WTC11 (cell line): ENCODE measurements at regions not wholly inside any gene's neighbourhood (a gene's known extent, or its start where the extent isn't known, plus 50 kb on each side); places are given as distances from the start of the nearest gene placed in this dataset.

Experiments
- ATAC-seq: fragments of 200-7000 bp; cut with Tn5 transposase; 2 replicates; pipeline ENCODE4 v1.10.0; 2021; ENCODE audit warnings: mild to moderate bottlenecking, moderate library complexity
- CTCF ChIA-PET: fragments of 300-600 bp; sonication (Branson Sonifier 250); formaldehyde crosslinking; loops from one replicate; lab custom pipeline; 2021; ENCODE audit warnings: antibody characterized with exemption; lab: Charles Lee
- POLR2A ChIA-PET: fragments of 350-600 bp; sonication (Branson Sonifier 250); formaldehyde crosslinking; loops from one replicate; lab custom pipeline; 2021; ENCODE audit warnings: antibody characterized with exemption; lab: Charles Lee
- DNase-seq: peaks from one replicate; pipeline ENCODE4 v3.0.0; 2021; ENCODE audit warnings: low spot score
- H3K27ac Mint-ChIP-seq: 2 replicates; pipeline ENCODE4 v1.8.0; 2021; ENCODE audit warnings: mixed read lengths
- H3K27me3 Mint-ChIP-seq: 2 replicates; pipeline ENCODE4 v1.8.0; 2021; ENCODE audit warnings: low read depth, mild to moderate bottlenecking, moderate library complexity, mixed read lengths
- H3K36me3 Mint-ChIP-seq: 2 replicates; pipeline ENCODE4 v1.8.0; 2021; ENCODE audit warnings: mixed read lengths
- H3K4me1 Mint-ChIP-seq: 2 replicates; pipeline ENCODE4 v1.8.0; 2022; ENCODE audit warnings: mixed read lengths
- H3K4me3 Mint-ChIP-seq: 2 replicates; pipeline ENCODE4 v1.8.0; 2021; ENCODE audit warnings: mild to moderate bottlenecking, moderate library complexity, mixed read lengths
- H3K9me3 Mint-ChIP-seq: 2 replicates; pipeline ENCODE4 v1.8.0; 2021; ENCODE audit warnings: mixed read lengths
- ATF1 ChIP-seq: sonication (generic); formaldehyde crosslinking; IDR thresholded peaks from 2 replicates; pipeline ENCODE4 v1.8.1; 2023; ENCODE audit warnings: mild to moderate bottlenecking, moderate library complexity, missing genetic modification reagents
- CREB1 ChIP-seq: sonication (generic); formaldehyde crosslinking; IDR thresholded peaks from 2 replicates; pipeline ENCODE4 v1.8.0; 2023; ENCODE audit warnings: mild to moderate bottlenecking, missing genetic modification reagents
- ELF4 ChIP-seq: sonication (generic); formaldehyde crosslinking; IDR thresholded peaks from 2 replicates; pipeline ENCODE4 v1.8.1; 2022; ENCODE audit warnings: low read depth, mild to moderate bottlenecking, moderate library complexity, missing genetic modification reagents
- FOXK1 ChIP-seq: sonication (generic); formaldehyde crosslinking; IDR thresholded peaks from 2 replicates; pipeline ENCODE4 v1.8.0; 2022; ENCODE audit warnings: mild to moderate bottlenecking, moderate library complexity, missing genetic modification reagents
- GABPB1 ChIP-seq: sonication (generic); formaldehyde crosslinking; IDR thresholded peaks from 2 replicates; pipeline ENCODE4 v1.8.1; 2023; ENCODE audit warnings: mild to moderate bottlenecking, missing genetic modification reagents
- GTF2I ChIP-seq: fragments of 250-450 bp; sonication (Bioruptor Pico); conservative IDR thresholded peaks from 2 replicates; pipeline ENCODE4 v1.4.0; 2021; ENCODE audit warnings: mild to moderate bottlenecking
- HMGA2 ChIP-seq: fragments of 250-450 bp; sonication (Bioruptor Pico); IDR thresholded peaks from 2 replicates; pipeline ENCODE4 v1.4.0; 2021; ENCODE audit warnings: mild to moderate bottlenecking, moderate library complexity
- JUN ChIP-seq: sonication (generic); formaldehyde crosslinking; IDR thresholded peaks from 2 replicates; pipeline ENCODE4 v1.8.0; 2023; ENCODE audit warnings: mild to moderate bottlenecking, missing genetic modification reagents
- KAT7 ChIP-seq: sonication (generic); formaldehyde crosslinking; IDR thresholded peaks from 2 replicates; pipeline ENCODE4 v1.8.1; 2023; ENCODE audit warnings: missing genetic modification reagents, mild to moderate bottlenecking, borderline replicate concordance
- MXD4 ChIP-seq: fragments of 250-450 bp; sonication (Bioruptor Pico); IDR thresholded peaks from 2 replicates; pipeline ENCODE4 v1.8.0; 2021; ENCODE audit warnings: mild to moderate bottlenecking, moderate library complexity, borderline replicate concordance
- NR1H2 ChIP-seq: sonication (generic); formaldehyde crosslinking; IDR thresholded peaks from 2 replicates; pipeline ENCODE4 v1.9.0; 2021; ENCODE audit warnings: mild to moderate bottlenecking, moderate library complexity, missing genetic modification reagents
- NR2C2 ChIP-seq: sonication (generic); formaldehyde crosslinking; IDR thresholded peaks from 2 replicates; pipeline ENCODE4 v1.8.0; 2022; ENCODE audit warnings: mild to moderate bottlenecking, missing genetic modification reagents
- OVOL2 ChIP-seq: fragments of 250-450 bp; sonication (Bioruptor Pico); IDR thresholded peaks from 2 replicates; pipeline ENCODE4 v1.9.0; 2021; ENCODE audit warnings: mild to moderate bottlenecking, borderline replicate concordance
- SMAD3 ChIP-seq: sonication (generic); formaldehyde crosslinking; IDR thresholded peaks from 2 replicates; pipeline ENCODE4 v1.8.0; 2022; ENCODE audit warnings: missing genetic modification reagents, mild to moderate bottlenecking, borderline replicate concordance
- SP1 ChIP-seq: sonication (generic); formaldehyde crosslinking; conservative IDR thresholded peaks from 2 replicates; pipeline ENCODE4 v1.8.1; 2022; ENCODE audit warnings: missing genetic modification reagents
- TEAD1 ChIP-seq: sonication (generic); formaldehyde crosslinking; IDR thresholded peaks from 2 replicates; pipeline ENCODE4 v1.8.0; 2022; ENCODE audit warnings: mild to moderate bottlenecking, missing genetic modification reagents
- TP53 ChIP-seq: sonication (generic); formaldehyde crosslinking; IDR thresholded peaks from 2 replicates; pipeline ENCODE4 v1.8.1; 2023; ENCODE audit warnings: mild to moderate bottlenecking, missing genetic modification reagents
- ZNF121 ChIP-seq: sonication (generic); formaldehyde crosslinking; IDR thresholded peaks from 2 replicates; pipeline ENCODE4 v1.8.0; 2023; ENCODE audit warnings: missing genetic modification reagents
- ZNF423 ChIP-seq: fragments of 250-450 bp; sonication (Bioruptor Pico); IDR thresholded peaks from 2 replicates; pipeline ENCODE4 v2.1.2; 2022; ENCODE audit warnings: mild to moderate bottlenecking, moderate library complexity
- TF ChIP-seq, protein P1 (sequence below): sonication (generic); formaldehyde crosslinking; IDR thresholded peaks from 2 replicates; pipeline ENCODE4 v1.8.1; 2023; ENCODE audit warnings: mild to moderate bottlenecking, missing genetic modification reagents
- TF ChIP-seq, protein P2 (sequence below): sonication (generic); formaldehyde crosslinking; IDR thresholded peaks from 2 replicates; pipeline ENCODE4 v1.8.1; 2023; ENCODE audit warnings: mild to moderate bottlenecking, missing genetic modification reagents, borderline replicate concordance
- TF ChIP-seq, protein P3 (sequence below): sonication (generic); formaldehyde crosslinking; IDR thresholded peaks from 2 replicates; pipeline ENCODE4 v1.8.1; 2022; ENCODE audit warnings: missing genetic modification reagents, borderline replicate concordance
- TF ChIP-seq, protein P4 (sequence below): sonication (generic); formaldehyde crosslinking; IDR thresholded peaks from 2 replicates; pipeline ENCODE4 v1.8.0; 2022; ENCODE audit warnings: mild to moderate bottlenecking, missing genetic modification reagents

DNA sequence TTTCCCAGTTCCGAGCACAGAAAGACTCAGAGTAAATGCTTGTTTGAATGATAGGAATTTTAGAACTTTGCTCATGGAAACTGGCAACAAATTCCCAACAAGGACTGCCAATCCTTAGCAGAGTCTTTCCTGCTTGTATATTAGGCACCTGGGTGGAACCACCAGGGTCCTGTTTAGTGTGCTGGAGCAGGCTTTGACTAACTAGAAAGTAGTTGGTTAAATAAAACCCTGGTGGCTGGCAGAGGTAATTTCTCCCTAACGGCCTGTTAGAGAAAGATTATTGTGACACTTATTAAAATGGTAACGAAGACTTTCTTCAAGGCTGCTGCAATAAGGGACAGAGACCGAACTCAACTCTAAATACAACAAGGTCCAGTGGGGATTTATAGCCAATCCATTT, 103.6 kb upstream of the TEX13D start (continued):
- TF ChIP-seq GTF2I (CRISPR knock-in tag) (no peak), TP53 (CRISPR knock-in tag) (no peak), FOXK1 (CRISPR knock-in tag) (no peak)

DNA sequence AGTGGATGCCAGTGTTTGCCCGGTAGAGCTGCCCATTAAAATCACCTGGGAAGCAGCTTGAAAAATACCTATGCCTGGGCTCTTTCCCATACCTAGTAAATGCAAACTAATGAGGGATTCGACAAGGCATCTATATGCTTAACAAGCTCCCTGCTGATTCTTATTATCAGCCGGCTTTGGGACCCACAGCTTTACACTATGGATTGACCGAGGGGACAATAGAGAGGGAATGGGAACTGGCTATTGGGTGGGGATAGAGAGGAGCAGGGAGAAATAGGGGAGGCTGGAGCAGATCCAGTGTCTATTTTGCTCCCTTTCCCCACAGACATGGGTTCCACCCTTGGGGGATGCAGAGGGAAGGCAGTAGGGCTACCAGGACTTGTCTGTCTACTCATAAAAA, 103.1 kb upstream of the TEX13D start:
- no peak overlapping the region for H3K4me3 Mint-ChIP-seq
- TF ChIP-seq, protein P1, sequence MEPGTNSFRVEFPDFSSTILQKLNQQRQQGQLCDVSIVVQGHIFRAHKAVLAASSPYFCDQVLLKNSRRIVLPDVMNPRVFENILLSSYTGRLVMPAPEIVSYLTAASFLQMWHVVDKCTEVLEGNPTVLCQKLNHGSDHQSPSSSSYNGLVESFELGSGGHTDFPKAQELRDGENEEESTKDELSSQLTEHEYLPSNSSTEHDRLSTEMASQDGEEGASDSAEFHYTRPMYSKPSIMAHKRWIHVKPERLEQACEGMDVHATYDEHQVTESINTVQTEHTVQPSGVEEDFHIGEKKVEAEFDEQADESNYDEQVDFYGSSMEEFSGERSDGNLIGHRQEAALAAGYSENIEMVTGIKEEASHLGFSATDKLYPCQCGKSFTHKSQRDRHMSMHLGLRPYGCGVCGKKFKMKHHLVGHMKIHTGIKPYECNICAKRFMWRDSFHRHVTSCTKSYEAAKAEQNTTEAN (CRISPR knock-in tag) = no peak
- TF ChIP-seq ZNF423 = no peak
- POLR2A ChIA-PET = no interaction called here
- ATAC-seq (peak; percentile 62), DNase-seq (no peak)
- H3K27ac Mint-ChIP-seq = no peak overlapping the region
- H3K36me3 Mint-ChIP-seq = no peaks in the 10 kb centered on the region
- CTCF ChIA-PET = interaction anchor here (0.8 to 1.5 kb wide), 2 partner anchors 11 to 452 kb away, joined by 3 read pairs; no protein-coding TSS in a partner anchor
- no peaks in the 10 kb centered on the region for H3K9me3 Mint-ChIP-seq
- peaks cover 46% of the 10 kb centered on the region for H3K4me1 Mint-ChIP-seq
- H3K27me3 Mint-ChIP-seq = peaks cover 18% of the 10 kb centered on the region

- no peak for ATAC-seq
- peak overlapping the region; percentile 39 for H3K4me3 Mint-ChIP-seq
- H3K27ac Mint-ChIP-seq = no peak overlapping the region
- CTCF ChIA-PET = interaction anchor here (0.8 to 1.5 kb wide), 3 partner anchors 12 to 453 kb away, joined by 3 to 4 read pairs (median 3); no protein-coding TSS in a partner anchor
- TF ChIP-seq MXD4 (CRISPR knock-in tag) (no peak), ELF4 (CRISPR knock-in tag) (no peak), JUN (CRISPR knock-in tag) (no peak), ATF1 (CRISPR knock-in tag) (no peak), NR2C2 (CRISPR knock-in tag) (no peak), GABPB1 (no peak), HMGA2 (CRISPR knock-in tag) (no peak), ZNF121 (no peak), ZNF423 (no peak), NR1H2 (no peak), KAT7 (CRISPR knock-in tag) (no peak), CREB1 (CRISPR knock-in tag) (no peak), SMAD3 (CRISPR knock-in tag) (no peak), TEAD1 (CRISPR knock-in tag) (no peak), OVOL2 (CRISPR knock-in tag) (no peak), SP1 (CRISPR knock-in tag) (no peak)
- TF ChIP-seq, protein P2, sequence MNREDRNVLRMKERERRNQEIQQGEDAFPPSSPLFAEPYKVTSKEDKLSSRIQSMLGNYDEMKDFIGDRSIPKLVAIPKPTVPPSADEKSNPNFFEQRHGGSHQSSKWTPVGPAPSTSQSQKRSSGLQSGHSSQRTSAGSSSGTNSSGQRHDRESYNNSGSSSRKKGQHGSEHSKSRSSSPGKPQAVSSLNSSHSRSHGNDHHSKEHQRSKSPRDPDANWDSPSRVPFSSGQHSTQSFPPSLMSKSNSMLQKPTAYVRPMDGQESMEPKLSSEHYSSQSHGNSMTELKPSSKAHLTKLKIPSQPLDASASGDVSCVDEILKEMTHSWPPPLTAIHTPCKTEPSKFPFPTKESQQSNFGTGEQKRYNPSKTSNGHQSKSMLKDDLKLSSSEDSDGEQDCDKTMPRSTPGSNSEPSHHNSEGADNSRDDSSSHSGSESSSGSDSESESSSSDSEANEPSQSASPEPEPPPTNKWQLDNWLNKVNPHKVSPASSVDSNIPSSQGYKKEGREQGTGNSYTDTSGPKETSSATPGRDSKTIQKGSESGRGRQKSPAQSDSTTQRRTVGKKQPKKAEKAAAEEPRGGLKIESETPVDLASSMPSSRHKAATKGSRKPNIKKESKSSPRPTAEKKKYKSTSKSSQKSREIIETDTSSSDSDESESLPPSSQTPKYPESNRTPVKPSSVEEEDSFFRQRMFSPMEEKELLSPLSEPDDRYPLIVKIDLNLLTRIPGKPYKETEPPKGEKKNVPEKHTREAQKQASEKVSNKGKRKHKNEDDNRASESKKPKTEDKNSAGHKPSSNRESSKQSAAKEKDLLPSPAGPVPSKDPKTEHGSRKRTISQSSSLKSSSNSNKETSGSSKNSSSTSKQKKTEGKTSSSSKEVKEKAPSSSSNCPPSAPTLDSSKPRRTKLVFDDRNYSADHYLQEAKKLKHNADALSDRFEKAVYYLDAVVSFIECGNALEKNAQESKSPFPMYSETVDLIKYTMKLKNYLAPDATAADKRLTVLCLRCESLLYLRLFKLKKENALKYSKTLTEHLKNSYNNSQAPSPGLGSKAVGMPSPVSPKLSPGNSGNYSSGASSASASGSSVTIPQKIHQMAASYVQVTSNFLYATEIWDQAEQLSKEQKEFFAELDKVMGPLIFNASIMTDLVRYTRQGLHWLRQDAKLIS (CRISPR knock-in tag) = no peak
- TF ChIP-seq, protein P3, sequence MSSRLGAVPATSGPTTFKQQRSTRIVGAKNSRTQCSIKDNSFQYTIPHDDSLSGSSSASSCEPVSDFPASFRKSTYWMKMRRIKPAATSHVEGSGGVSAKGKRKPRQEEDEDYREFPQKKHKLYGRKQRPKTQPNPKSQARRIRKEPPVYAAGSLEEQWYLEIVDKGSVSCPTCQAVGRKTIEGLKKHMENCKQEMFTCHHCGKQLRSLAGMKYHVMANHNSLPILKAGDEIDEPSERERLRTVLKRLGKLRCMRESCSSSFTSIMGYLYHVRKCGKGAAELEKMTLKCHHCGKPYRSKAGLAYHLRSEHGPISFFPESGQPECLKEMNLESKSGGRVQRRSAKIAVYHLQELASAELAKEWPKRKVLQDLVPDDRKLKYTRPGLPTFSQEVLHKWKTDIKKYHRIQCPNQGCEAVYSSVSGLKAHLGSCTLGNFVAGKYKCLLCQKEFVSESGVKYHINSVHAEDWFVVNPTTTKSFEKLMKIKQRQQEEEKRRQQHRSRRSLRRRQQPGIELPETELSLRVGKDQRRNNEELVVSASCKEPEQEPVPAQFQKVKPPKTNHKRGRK (CRISPR knock-in tag) = no peak
- TF ChIP-seq, protein P4, sequence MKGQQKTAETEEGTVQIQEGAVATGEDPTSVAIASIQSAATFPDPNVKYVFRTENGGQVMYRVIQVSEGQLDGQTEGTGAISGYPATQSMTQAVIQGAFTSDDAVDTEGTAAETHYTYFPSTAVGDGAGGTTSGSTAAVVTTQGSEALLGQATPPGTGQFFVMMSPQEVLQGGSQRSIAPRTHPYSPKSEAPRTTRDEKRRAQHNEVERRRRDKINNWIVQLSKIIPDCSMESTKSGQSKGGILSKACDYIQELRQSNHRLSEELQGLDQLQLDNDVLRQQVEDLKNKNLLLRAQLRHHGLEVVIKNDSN (CRISPR knock-in tag) = no peak
- TF ChIP-seq, all 79 proteins: peak for 0
- Mint-ChIP-seq H3K27me3 (peaks cover 19% of the 10 kb centered on the region), H3K4me1 (peaks cover 46% of the 10 kb centered on the region), H3K36me3 (no peaks in the 10 kb centered on the region), H3K9me3 (no peaks in the 10 kb centered on the region)
- DNase-seq = no peak
- POLR2A ChIA-PET = no interaction called here
Observed at GRCh38 chrX:124230655-124231450, 101.6 kb upstream of the TEX13D start.
